HG03520 (cell line): ENCODE measurements at regions not wholly inside any gene's neighbourhood (a gene's known extent, or its start where the extent isn't known, plus 50 kb on each side); places are given as distances from the start of the nearest gene placed in this dataset.

Source experiments
- ATAC-seq: cut with Tn5 transposase; IDR thresholded peaks from one replicate; pipeline ENCODE4 v1.9.1; 2021; ENCODE audit warnings: mild to moderate bottlenecking, moderate library complexity; ENCODE audit not compliant: unreplicated experiment

DNA sequence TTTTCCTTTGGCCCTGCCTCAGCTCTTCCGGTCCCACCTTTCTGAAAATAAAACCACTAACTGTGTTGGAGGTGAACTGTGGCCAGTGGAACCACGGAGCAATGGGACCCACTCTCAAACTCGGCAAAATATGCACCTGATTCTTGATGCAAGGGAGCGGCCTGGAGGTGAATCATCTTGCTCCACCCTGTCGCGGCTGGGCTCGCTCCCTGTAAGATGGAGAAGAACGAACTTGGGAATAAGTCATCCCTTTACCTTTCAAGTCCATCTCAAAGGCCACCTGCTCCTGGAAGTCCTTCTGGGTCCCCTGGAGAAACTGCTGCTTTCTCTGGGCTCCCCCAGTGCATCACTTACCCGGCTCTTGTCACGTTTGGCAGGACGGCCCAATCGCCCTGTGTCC, 309.9 kb downstream of the BCL11B start:
- no peak for ATAC-seq

DNA sequence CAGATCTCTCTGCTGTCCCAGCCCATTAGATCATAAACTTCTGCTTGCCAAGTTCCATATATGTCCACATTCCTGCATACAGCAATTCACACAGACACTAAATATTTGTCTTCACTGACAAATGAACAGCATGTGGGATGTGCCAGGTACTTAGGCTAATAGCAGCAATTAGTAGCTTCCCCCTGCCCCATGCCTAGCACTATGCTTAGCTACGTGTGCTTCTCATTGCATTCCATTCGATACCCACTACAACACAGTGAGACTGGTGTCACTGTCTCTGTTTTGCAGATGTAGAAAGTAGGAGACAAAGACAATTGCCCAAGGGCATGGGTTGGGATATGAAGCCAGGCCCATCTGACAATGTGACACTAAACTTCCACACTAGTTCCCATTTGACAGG, 308.4 kb downstream of the BCL11B start:
- no peak for ATAC-seq

GRCh38 chr14:98964171-98964570, 307.8 kb downstream of the BCL11B start:
- ATAC-seq = no peak

DNA sequence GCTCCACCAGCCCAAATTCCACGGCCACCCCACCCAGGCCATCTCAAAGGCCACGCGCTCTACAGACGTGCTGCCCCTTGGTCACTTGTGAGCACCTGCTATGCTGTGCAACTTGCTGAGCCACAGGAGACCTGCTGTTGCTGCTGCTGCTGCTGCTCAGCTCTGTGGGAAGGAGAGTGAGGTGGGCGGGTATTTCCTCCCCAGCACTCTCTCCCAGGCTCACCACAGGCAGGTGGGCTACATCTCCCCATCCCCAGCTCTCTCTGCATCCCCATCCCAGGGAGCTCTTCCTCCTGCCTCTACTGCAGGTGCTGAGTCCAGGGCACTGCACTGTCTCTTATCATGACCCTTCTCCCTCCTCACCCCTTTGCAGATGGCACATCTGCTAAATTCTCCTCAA, 306.9 kb downstream of the BCL11B start:
- ATAC-seq = no peak

- ATAC-seq = no peak
Observed at GRCh38 chr14:98966016-98966415, 306.0 kb downstream of the BCL11B start.

DNA sequence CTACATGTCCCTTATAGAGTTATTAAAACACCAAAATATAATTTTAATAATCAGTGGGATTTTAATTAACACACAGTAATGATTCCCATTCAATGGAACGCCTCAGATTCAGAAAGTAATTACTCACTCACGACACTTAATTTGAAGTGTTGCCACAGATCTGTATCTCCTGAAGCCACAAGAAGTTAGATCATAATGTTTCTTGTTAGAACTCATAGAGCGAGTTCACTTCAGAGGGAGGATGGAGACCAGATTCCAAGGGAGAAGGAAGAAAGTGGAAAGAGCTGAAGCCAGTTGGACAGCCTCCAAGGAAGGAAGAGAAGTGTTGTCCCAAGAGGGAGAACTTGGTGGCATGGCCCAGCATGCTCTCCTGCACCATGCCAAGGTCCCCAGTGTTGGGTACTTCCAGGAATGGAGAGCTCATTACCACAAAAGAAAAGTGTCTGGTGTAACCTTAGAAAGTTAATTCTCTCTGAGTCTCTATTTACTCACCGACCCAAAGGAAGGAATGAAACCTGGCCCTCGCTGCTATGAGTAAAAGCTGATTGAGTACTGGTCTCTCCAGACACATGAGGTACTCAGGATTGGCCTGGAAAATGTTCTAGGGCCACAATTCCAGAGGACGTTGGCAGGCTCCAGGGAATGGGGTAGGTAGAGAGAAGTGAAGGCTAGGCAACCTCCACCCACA, 305.4 kb downstream of the BCL11B start:
- ATAC-seq = no peak

DNA sequence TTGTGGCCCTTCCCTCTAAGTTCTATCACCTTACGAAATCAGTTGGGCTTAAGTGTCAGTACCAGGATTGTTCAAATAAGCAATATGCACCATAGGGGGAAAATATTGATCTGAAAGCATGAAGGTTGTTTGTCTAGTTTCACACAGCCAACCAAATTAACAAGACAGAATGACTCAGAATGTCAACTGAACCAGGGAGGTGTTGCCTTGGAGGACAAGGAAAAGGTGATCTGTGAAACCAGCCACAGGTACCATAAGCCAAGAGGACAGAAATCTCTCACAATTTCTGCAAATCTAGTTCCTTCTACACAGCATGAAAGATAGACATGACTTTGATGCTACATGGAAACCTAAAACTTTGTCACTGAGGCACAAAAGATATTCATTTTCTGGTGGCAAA, 297.9 kb downstream of the BCL11B start:
- ATAC-seq = no peak

DNA sequence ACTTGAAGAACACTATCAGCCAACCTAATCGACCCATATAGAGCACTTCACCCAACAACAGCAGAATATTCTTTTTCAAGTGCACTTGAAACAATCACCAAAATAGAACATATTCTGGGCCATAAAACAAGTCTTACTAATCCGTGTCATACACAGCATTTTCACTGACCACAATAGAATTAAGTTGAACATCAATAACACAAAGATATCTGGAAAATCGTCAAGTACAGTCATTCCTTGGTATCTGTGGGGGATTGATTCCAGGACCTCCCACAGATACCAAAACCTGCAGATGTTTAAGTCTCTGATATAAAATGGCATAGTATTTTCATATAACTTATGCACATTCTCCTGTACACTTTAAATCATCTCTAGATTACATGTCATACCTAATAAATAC, 295.7 kb downstream of the BCL11B start:
- no peak for ATAC-seq

- ATAC-seq = no peak
Observed at GRCh38 chr14:98977451-98977850, 294.5 kb downstream of the BCL11B start.

- no peak for ATAC-seq
Observed at GRCh38 chr14:98982986-98983385, 289.0 kb downstream of the BCL11B start.

DNA sequence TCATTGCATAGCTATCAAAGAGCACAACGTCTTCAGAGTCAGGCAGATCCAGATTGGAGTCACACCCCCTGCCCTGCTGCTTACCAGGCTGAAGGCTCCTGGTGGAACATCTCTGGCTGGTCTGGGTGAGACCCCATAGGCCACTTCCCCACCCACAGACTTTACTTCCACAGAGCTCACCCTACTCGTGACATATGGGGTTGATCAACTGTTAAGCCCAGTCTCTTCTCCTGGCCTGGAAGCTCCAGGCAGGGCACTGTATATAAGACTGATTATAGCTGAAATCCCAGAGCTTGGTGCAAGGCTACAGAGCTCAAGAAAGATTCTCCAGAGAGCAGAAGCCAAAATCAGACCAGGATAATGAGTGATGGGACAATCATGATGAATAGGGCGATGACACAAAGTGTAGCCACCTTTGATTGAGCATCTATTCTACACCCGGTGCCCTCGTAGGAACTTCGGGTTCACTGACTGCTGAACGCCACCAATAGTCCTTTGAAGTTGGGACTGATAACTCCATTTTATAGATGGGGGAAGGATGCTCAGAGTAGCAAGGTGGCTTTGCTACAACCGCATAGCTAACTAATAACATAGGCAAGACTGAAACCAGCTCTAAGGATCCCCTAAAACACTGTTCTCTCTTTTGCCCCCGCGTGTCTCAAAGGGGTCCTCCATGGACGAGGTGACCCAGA, 287.8 kb downstream of the BCL11B start:
- ATAC-seq = no peak

- ATAC-seq = no peak
Observed at GRCh38 chr14:98984719-98985041, 287.3 kb downstream of the BCL11B start.

DNA sequence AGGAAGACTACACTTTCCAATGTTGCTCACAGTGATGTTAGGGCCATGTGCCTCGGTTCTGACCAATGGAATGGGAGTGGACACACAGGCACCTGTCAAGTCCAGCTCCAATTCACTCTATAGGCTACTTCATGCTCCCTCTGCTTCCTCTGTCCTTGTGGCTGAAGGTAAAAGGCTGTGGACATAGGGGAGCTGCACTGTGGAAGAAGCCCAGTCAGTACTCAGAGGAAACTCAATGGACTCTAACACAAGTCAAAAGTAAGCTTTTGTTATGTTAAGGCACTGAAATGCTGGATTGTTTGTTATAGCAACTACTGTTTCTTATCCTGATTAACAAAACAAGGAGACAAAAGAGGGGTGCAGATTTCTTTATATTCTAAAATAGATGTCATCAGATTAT, 278.2 kb downstream of the BCL11B start:
- ATAC-seq = no peak

GRCh38 chr14:98994561-98994960, 277.4 kb downstream of the BCL11B start:
- no peak for ATAC-seq

DNA sequence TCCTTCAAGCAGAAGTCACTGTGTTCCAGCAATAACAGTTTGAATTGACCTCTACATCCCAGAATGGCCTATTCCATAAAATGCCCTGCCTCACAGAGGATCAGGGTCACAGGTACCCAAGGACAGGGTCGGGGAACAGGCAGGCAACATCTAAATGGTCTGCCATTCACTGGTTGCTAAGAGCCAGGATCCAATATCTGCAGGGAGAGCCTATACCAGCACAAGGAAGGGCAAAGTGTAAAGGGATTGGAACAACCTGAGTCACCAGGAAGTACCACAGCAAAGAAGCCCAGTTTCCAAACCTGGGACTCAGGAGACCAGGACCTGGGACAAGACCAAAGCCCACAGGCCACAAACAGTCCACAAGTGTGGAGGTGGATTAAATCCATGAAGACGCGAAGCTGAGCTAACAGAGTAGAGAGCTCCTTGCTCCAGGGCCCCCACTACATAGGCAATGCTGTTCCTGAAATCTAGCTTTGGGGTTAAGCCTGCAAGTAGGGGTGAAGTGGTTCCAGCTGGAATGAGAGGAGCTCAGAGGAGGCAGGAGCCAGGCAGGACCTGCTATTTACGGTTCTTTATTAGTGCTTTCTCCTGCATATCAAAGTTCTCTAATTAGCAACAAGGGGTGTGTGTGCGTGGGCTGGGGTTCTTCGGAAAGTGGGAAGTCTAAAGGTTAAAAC, 274.3 kb downstream of the BCL11B start:
- no peak for ATAC-seq

GRCh38 chr14:98999345-98999744, 272.7 kb downstream of the BCL11B start:
- ATAC-seq = no peak

DNA sequence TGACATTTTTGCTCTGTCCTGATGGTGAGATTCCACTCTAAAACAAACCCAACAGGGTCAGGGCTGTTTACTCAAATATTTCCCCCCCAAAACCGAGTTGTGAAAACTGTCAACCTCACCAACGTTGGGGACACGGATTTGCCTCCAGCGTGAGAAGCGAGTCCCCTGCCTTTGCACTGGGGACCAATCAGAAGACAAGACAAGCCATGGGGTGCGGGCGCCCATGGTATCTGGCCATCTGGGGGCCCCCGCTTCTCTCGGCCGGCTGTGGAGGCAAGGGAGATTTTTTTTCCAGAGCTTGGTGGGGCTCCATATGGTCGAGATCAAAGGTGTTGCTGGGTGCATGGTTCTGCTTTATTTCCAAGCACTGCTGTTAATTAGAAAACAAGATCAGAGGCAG, 272.1 kb downstream of the BCL11B start:
- no peak for ATAC-seq

GRCh38 chr14:99001241-99001640, 270.8 kb downstream of the BCL11B start:
- ATAC-seq = no peak

- no peak for ATAC-seq
Observed at GRCh38 chr14:99003646-99004045, 268.4 kb downstream of the BCL11B start.

DNA sequence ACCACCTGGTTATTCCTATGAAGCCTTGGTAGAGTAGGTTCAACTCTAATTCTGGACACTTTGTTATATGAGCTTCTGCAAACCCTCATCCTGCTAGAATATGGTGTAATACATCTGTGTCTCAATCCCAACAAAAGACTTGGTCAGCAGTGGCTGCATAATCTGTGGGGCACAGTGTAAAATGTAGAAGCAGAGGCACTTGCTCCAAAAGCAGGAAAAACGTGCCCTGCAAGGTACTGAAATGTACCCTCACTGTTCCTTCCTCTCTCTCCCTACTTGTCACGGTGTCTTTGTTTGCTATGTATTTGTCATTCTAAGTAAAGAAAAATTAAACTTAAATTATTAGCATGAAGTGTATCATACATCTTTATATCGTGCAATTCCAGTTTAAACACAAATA, 267.9 kb downstream of the BCL11B start:
- no peak for ATAC-seq

- no peak for ATAC-seq
Observed at GRCh38 chr14:99006276-99006675, 265.7 kb downstream of the BCL11B start.

GRCh38 chr14:99007795-99008194, 264.2 kb downstream of the BCL11B start:
- no peak for ATAC-seq
